Putamen (tissue), 1 donor: ENCODE measurements at regions not wholly inside any gene's neighbourhood (a gene's known extent, or its start where the extent isn't known, plus 50 kb on each side); places are given as distances from the start of the nearest gene placed in this dataset.
"Not testable (repeated sequence)": the region's sequence is repeated elsewhere in the genome, so short reads cannot be mapped to it uniquely, and the experiment has no call there.

Source experiments
- DNase-seq: peaks from one replicate; pipeline ENCODE4 v3.0.0-alpha.2; 2016; ENCODE audit warnings: low spot score

DNA sequence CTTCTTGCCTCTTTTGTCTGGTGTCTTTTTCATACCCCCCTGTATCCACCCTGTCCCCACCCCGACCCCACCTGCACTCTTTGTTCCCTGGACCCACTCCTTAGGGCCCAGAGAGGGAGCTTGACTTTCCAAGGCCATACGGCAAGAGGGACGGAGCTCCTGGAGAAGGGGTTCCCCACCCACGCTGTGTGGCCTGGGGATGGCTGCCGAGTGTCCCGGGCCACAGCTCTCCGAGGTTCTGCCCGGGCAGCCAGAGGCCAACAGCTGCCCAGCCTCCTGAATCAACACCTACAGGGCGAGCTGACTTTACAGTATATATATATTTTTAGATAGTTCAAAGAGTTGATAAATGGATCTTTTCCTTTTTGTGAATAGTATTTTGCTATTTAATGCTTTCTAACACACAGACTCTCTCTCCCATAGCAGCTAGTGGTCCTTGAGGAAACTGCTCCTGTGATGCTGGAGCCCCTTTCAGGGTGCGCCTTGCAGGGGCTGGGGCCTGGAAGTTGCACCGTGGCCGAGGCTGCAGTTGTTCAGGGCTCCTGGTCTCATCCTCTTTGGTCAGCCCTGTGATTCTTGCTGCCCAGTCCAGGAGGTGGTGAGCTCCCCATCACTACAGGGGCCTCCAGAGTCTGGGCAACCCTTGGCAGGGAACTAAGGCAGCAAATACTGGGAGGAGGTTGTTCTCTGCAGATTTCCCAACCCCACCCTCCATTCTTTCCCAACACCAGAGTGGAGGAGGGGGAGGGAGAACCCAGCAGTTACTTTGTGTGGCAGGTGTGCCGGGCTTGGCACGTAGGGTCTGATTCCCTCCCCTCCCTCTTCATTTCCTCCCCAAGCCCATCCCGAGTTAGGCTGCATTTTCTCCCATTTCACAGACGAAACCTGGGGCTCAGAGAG is 321.6 kb downstream of the PTPRU start:
- no peak for DNase-seq

DNA sequence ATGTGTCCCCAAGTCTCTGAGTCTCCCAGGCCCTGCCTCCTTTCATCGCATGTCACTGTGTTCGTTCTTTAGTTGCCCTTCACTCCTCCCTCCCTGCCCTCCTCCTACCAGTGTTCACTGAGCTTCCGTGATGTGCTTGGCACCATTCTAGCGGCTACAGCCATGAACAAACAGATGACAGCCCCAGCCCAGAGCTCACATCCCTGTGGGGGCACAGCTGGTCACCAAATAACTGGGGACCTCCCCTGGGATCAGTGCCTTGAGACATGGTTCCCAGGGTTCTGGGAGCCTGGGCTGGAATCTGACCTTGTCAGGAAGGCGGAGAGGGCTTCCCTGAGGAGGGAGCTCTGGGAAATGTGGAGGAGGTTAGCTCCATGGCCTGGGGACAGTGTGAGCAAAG is 320.7 kb downstream of the PTPRU start:
- no peak for DNase-seq

DNA sequence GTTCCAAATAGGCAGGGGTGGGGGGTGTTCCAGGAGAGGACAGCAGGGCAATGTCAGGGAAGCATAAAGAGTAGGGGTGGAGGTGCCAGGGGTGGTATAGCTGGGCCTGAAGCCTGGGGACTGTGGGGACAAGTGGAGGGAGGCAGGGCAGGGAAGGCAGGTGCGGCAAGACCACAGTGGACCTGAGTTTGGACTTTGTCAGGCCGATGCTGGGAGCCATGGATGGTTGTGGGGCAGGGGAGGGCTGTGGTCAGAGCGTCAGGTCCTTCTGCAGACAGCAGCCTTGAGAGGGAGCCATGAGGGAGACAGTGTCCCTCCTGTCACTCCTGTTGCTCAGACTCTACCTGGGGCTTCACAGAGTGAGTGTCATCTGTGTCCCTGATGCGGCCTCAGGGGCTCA is 320.3 kb downstream of the PTPRU start:
- no peak for DNase-seq

DNA sequence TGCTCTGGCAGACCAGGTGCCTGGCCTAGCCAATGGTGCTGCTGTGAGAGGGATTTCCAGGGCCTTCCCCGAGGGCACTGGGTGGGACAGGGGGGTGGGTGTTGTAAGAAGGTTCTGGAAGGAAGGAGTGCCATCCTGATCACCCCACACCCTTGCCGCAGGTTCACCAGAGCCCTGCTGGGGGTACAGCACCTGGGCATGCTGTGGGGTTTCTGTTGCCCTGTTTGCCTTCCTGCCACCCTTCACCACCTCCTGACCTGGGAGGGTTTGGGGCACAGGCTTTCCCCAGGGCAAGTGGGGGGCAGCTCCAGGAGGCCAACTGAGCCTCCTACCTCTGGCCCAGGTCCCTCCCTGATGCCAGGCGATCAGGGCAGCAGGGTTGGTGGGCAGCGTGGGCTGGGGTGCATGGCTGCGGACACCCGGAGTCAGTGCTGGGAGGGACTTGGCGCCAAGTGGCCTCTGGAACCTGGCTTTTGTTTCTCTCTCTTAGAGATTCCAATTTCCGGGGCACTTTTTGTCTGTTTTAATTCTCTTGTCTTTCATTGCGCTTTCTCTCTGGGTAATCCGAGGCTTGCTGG is 318.8 kb downstream of the PTPRU start:
- DNase-seq, result no peak

DNA sequence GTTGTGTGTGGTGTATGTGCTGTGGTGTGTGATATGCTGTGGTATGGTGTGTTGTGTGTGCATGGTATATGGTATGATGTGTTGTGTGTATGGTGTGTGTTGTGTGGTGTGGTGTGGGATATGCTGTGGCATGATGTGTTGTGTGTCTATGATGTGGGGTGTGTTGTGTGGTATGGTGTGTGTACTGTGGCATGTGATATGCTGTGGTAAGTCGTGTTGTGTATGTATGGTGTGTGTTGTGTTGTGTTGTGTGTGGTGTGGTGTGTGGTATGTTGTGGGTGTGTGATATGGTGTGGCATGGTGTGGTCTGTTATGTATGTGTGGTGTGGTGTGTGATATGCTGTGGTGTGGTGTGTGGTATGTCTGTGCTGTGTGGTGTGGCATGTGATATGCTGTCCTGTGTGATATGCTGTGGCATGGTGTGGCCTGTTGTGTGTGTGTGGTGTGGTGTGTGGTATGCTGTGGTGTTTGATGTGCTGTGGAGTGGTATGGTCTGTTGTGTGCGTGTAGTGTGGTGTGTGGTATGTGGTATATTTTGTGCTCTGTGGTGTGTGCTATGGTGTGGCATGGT is 318.0 kb downstream of the PTPRU start:
- DNase-seq, result no peak

DNA sequence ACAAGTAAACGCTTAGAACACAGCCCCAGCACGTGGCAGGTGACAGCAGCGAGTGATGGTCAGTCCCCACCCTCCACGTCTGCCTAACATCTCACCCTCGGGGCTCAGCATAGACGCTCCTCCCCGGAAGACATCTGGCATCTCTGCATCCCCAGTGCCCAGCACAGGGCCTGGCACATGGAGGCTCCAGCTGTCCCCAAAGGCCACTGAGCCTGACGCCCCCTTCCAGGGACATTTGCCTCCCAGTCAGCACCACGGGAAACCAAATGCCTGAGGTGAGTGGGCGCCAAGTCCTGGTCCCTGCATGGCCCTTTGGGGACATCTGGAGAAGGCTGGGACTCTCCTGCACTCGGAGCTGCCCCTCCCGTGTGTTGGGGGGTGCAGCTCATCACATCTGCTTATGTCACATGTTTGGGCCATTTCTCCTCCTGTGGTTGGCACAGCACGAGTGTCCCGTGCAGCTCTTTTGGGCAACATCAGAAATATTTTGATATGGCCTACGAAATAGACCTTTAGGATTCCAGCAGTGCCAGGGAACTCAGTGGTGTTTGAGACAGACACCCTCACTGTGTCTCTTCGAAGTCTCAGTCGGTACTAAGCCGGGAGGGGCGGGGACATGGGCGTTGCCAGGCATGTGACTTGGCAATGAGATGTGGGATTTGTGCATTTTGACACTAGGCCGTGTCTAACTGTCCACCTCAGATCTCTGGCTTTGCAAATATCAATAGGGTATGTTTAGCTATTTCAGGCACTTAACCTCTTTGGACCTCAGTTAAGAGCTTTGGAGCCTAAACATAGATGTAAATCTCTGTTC is 315.0 kb downstream of the PTPRU start:
- DNase-seq, result no peak

DNA sequence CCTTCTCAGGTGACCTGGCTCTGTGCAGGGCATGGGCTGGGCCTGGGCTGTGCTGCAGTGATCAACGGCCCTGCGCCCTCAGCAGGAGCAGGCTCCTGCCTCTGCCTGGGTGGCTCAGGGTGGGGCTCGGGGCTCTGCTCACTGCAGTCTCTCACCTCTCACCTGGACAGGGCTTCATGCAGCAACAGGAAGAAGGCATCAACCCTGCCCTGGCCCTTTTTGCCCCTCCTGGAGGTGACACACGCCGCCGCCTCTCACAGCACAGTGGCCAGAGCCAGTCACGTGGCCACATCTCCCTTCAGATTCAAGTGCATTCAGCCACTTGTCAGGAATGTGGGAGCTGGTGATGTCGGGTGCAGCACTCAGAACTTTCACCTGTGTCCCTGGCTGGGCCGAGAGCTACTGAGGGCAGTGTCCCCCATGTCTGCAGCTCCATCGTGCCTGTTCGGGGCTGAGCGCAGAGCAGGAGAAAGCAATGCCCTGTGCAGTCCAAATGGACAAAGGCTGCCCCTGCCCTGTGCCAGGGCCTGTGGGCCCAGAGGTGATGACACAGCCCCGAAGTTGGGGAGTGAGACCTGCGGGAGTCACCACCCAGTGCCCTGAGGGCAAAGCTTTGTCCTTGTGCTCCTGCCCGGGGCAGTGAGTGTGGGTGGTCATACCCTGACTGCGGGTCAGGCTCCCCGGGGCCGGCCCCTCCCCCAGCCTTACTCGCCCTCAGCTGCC is 314.0 kb downstream of the PTPRU start:
- no peak for DNase-seq

DNA sequence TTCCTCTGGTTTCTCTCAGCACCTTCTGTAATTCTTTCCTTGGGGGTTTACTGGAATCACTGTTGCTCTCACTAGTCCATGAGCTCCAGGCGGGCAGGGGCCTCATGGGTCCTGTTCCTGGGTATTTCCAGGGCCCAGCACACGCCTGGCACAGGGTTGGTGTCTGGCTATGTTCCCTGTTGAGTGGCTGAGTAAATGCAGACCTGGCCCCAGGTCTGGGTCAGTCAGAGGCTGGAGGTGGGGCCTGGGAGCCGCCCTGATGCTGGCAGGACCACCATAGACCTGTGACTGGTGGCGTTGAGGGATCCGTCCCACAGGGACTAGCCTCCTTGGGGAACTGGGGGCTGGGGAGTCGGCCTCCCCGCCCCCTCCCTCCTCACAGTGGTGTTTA is 313.4 kb downstream of the PTPRU start:
- not testable (repeated sequence) for DNase-seq

DNA sequence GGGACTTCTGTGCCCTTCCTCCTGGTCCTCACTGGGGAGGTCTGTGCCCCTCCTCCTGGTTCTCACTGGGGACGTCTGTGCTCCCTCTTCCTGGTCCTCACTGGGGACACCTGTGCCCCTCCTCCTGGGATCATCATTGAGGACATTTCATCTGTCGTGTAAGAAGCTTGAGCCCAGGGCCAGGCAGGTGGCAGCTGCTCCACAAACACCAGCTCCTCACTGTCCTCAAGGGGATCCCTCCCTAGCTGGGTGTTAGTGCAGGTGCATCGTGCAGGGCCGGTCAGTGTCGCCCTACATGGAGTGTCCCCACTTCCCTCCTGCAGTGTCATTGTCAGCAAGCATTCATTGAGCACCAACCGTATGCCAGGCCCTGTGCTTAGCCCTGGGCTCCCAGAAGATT is 312.7 kb downstream of the PTPRU start:
- no peak for DNase-seq

DNA sequence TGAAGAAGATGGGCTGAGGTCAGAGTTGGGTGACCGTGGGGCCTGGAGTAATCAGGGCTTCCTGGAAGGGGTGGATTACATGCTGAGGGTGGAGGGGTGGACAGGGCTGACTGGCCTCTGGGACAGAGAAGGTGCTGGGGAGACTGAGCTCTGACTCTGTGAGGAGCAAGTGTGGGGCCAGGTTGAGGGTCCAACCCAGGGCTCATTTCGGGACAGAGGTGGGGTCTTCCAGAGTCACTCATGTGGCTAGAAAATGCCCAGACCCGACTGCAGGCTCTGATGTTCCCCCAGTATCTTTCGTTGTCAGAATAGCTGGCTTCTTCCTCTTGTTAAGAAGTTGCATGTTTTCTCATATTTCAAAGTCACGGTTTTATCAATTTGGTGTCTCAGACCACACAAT is 311.8 kb downstream of the PTPRU start:
- no peak for DNase-seq

DNA sequence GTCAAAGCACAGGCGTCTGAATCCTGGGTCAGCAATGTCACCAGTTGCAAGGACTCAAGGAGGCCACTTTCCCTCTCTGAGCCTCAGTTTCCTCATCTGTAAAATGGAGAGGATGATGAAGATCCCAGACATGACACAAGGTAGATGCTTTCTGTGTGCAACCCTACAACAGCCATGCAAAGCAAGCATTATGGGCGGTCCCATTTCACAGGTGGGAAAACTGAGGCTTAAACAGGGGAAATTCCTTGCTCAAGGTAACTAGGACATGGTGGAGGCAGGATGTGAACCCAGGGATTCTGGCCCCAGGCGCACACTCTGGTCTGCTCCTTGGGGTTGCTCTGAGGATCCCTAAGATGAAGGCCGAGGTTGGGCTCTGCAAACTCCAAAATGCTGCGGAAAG is 311.0 kb downstream of the PTPRU start:
- no peak for DNase-seq

DNA sequence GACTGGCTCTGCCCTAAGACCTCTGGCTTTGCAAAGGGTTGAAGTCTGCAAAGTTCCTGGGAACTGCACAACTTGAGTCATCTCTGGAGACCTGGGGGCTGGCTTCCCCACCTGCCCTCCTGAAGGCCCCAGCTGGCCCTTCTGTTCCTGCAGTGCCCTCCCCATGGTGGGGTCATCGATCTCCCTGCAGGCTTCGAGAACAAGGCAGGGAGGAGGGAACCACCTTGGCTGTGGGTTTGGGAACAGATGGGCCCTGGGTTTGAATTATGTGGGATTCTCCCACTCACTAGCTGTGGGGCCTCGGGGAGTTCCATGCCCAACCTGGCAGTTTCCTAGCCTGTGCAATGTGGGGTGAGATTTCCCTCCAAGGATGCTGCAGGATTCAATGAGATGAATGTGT is 310.2 kb downstream of the PTPRU start:
- no peak for DNase-seq

DNA sequence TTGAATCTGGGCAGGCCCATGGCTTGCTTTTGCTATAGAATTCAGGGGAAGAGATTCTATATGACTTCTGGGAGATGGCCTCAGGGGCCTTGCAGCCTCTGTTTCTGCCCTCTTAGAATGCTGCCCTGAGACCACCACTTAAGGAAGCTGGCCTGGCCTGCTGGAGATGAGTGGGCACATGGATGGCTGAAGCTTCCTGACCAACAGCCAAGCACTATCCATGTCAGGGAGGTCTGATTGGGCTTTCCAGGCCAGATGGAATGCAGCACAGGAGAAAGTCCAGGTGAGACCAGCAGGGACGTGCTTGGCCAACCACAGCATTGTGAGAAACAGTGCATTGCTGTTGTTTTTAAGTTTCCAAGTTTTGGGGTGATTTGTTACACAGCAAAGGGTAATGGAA is 308.1 kb downstream of the PTPRU start:
- no peak for DNase-seq

DNA sequence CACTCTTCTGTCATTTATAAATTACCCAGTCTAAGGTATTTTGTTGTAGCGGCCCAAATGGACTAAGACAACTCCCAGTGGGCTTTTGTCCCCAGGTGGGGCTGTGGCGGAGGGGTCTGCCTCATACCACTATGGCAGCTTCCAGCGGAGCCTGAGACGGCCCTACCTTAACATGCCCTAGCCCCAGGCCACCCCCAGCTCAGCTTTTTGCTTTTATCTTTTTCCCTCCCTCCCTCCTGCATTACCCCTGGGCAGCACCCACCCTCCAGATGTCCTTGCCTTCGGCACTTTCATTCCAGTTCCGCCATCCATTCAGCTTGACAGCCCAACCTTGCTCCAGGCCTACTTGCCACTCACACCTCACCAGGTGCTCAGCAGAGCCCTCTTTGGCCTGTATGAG is 307.3 kb downstream of the PTPRU start:
- no peak for DNase-seq

DNA sequence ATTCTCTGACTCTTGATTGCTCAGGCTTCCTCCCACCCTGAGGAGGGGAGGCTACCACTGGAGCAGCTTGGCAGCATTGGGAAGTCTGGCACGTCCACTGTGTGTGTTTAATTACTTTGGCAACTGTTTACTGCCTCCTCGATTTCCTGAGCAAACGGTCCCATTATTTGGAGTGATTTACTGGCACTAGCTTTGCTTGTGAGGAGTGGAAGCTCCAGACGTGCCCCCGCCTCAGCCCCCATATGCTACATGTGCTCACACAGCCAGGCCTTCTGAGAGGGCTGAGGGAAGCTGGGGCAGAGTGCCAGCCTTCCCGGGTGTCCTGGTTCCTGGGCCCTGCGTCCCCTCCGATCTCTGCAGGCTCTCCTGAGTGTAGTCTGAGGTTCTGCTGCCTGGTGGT is 306.2 kb downstream of the PTPRU start:
- no peak for DNase-seq

DNA sequence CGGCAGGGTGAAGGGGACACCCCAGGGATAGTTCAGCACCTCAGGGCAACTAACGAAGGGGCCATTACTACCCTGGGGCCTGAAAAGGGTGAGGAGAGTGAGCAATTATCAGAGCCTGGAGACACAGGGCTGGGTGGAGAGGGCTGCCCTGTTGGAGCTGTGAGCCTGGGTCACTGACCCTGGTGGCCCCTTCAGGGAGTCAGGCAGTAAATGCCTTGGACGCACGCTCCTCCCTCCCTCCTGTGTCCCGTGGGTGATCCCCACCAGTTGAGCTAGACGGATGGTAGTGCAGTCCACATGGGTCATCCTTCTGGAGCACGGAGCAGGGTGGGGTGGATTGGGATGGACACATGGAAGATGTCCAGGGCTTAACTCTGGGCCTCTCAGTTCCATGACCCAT is 305.3 kb downstream of the PTPRU start:
- DNase-seq, result no peak

DNA sequence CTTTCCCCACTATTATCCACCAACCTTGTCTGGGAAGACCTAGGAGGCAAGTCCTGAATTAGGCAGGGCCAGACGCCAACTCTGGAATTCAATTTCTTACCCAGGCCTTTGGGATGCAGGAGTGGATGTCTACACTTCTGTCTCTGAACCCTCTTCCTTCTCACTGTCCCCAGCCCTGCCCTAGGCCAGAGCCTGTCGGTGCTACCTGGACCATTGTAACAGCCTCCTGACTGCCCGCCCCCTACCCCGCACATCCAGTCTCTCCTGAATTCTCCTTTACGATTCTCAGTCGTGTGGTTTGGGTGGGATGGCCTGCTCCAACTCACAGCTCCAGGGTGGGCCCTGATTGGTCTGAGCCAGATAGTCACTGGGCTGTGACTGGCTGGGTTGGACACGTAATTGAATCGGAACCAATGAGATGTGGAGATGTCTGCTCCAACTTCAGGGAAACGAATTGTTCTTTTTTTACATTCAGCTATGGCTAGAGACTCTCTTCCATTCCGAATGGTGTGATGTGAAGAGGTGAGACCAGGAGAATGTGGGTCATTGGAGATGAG is 304.6 kb downstream of the PTPRU start:
- no peak for DNase-seq

DNA sequence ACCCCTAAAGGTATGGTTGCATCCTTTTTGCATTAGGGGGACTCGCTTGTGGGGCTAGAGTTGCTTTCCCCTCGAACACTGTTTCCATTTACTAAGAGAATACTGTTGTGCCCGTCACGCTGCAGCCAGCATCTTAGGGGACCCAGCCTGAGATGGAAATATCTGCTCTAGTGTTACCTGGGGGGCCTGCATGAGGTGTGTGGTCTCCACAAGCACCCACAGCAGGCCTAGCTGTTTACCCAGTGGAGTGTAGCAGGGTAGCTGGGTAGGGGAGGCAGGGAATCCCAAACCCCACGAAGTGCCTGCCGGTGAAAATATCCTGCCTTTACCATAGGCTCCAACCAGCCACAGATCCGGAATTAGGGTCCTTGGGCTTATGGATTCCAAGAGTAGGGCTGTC is 303.6 kb downstream of the PTPRU start:
- DNase-seq, result no peak

DNA sequence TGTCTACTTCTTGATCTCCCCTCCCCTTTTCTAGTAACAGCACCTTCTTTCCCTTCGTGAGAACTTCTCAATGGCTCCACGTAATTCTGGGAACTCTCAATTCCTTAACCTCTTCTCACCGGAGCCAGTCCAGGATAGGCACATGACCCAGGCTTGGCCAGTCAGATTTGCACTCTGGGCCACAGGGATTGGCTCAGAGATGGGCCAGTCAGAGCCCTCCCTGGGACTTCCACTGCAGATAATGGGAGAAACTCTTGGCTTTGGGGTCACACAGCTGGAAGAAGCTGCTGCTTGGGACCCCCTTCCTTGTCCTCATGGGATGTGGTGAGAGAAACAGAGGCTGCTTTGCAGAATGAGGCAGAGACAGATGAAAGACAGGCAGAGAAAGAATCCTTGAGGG is 302.3 kb downstream of the PTPRU start:
- DNase-seq, result no peak

DNA sequence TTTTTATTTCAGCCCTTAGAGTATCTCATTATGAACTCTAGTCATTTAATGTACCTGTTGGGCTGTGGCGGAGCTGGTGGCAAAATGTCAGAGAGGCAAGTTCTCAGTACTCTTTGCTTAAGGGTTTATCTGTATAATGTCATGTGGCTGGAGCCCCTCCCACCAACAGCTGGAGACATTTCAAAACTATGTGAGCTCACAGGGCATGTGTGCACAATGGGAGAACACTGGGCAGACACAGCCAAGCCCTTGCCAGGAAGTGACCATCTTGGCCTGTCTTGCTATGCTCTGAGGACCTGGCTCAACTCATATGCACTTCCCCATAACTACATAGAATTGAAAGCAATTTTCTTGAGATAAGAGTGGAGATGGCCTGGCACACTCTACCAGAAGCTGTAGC is 296.4 kb downstream of the PTPRU start:
- DNase-seq, result no peak

DNA sequence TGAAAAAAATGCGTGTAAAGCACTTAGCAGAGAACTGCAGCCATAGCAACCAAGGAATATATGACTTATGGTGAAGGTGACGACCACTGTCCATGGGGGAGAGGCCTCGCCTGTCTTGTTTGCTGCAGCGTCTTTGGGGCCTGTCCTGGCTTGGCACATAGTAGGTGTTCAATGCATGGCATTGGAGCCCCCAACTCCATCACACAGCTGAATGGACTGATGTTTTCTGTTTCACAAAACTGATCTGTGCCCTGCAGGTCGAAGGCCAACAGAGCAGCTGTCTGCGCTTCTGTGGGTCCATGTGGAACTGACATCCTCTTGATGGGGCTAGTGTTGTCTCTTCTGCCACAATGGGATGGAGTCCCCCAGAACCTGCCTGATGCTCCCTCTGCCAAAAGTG is 296.0 kb downstream of the PTPRU start:
- no peak for DNase-seq

DNA sequence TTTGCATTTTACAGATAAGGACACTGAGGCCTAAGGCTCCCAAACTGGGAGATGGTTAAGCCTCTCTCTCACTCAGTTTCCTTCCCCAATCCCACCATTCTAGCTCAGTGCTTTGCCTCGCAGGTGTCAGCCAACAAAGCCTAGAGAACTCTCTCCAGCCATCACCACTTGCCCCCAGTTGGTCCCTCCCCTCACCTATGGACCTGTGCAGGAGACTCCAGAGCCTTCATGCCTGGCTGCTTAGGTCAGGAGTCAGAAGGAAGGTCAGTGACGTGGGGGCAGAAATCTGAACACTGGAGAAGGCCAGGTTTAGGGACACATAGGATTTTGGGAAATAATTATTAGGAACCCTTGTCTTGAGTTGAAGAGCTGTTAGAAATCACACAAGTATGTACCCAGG is 295.3 kb downstream of the PTPRU start:
- DNase-seq, result no peak
